ENCODE measurements at regions not wholly inside any gene's neighbourhood (a gene's known extent, or its start where the extent isn't known, plus 50 kb on each side); places are given as distances from the start of the nearest gene placed in this dataset.

- no peaks in the 10 kb centered on the region for H3K27me3 ChIP-seq
- no peak overlapping the region for H3K4me3 ChIP-seq
- H3K4me1 ChIP-seq (ENCODE audit: low read depth): peaks cover 4% of the 10 kb centered on the region
- TF ChIP-seq, protein P1, sequence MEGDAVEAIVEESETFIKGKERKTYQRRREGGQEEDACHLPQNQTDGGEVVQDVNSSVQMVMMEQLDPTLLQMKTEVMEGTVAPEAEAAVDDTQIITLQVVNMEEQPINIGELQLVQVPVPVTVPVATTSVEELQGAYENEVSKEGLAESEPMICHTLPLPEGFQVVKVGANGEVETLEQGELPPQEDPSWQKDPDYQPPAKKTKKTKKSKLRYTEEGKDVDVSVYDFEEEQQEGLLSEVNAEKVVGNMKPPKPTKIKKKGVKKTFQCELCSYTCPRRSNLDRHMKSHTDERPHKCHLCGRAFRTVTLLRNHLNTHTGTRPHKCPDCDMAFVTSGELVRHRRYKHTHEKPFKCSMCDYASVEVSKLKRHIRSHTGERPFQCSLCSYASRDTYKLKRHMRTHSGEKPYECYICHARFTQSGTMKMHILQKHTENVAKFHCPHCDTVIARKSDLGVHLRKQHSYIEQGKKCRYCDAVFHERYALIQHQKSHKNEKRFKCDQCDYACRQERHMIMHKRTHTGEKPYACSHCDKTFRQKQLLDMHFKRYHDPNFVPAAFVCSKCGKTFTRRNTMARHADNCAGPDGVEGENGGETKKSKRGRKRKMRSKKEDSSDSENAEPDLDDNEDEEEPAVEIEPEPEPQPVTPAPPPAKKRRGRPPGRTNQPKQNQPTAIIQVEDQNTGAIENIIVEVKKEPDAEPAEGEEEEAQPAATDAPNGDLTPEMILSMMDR (IDR thresholded peaks at IDR 0.05; ENCODE audit: low read depth, low read length): no peak
- DNase-seq (ENCODE audit: low read depth in 1 of 2, low spot score in 1 of 2): no peak
- H3K27ac ChIP-seq: no peak overlapping the region
- no peaks in the 10 kb centered on the region for H3K36me3 ChIP-seq
- H3K9me3 ChIP-seq (ENCODE audit: low read depth): no peaks in the 10 kb centered on the region
These were observed 69.4 kb upstream of the SSBP2 start for GRCh38 chr5:81820318-81820636.

- peak in 1 of 2 donors; percentile 23 for DNase-seq (ENCODE audit: low read depth in 1 of 2, low spot score in 1 of 2)
- Histone ChIP-seq H3K9me3 (ENCODE audit: low read depth) (no peaks in the 10 kb centered on the region), H3K27me3 (no peaks in the 10 kb centered on the region), H3K36me3 (no peaks in the 10 kb centered on the region), H3K4me1 (ENCODE audit: low read depth) (no peaks in the 10 kb centered on the region), H3K4me3 (no peak overlapping the region), H3K27ac (no peak overlapping the region)
- TF ChIP-seq, protein P1 (IDR thresholded peaks at IDR 0.05; ENCODE audit: low read depth, low read length): no peak
These were observed 68.8 kb upstream of the SSBP2 start for GRCh38 chr5:81819556-81820317.

GRCh38 chr5:81817980-81818379 lies 67.1 kb upstream of the SSBP2 start:
- H3K4me1 ChIP-seq (ENCODE audit: low read depth): no peaks in the 10 kb centered on the region
- H3K36me3 ChIP-seq: no peaks in the 10 kb centered on the region
- DNase-seq (ENCODE audit: low read depth in 1 of 2, low spot score in 1 of 2): no peak
- TF ChIP-seq, protein P1 (IDR thresholded peaks at IDR 0.05; ENCODE audit: low read depth, low read length): no peak
- no peaks in the 10 kb centered on the region for H3K9me3 ChIP-seq (ENCODE audit: low read depth)
- no peak overlapping the region for H3K27ac ChIP-seq
- no peaks in the 10 kb centered on the region for H3K27me3 ChIP-seq
- no peak overlapping the region for H3K4me3 ChIP-seq

DNA sequence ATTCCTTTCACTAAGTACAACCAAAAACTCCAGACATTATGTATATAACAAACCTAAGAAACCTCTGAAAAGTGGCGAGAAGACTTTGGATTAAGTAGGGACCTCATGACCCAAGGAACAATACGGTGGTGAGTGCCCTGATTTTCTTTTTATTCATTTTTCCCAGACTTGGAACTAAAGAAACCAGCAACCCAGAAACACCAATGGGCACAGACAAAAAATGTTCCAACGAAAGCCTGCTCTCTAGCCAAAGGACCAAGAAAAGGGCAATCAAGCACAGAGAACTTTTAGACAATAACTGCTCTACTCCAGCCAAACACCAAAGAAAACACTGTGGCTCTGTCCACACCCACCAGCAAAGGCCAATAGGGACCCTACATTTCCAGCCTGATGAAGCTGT lies 66.2 kb upstream of the SSBP2 start:
- Histone ChIP-seq H3K4me3 (no peak overlapping the region), H3K36me3 (no peaks in the 10 kb centered on the region), H3K27ac (no peak overlapping the region), H3K9me3 (ENCODE audit: low read depth) (no peaks in the 10 kb centered on the region), H3K4me1 (ENCODE audit: low read depth) (no peaks in the 10 kb centered on the region), H3K27me3 (no peaks in the 10 kb centered on the region)
- TF ChIP-seq, protein P1 (IDR thresholded peaks at IDR 0.05; ENCODE audit: low read depth, low read length): no peak
- no peak for DNase-seq (ENCODE audit: low read depth in 1 of 2, low spot score in 1 of 2)

GRCh38 chr5:81815321-81815720 lies 64.4 kb upstream of the SSBP2 start:
- TF ChIP-seq, protein P1 (IDR thresholded peaks at IDR 0.05; ENCODE audit: low read depth, low read length): no peak
- Histone ChIP-seq H3K4me3 (no peak overlapping the region), H3K27me3 (no peaks in the 10 kb centered on the region), H3K9me3 (ENCODE audit: low read depth) (no peaks in the 10 kb centered on the region), H3K4me1 (ENCODE audit: low read depth) (no peaks in the 10 kb centered on the region), H3K36me3 (no peaks in the 10 kb centered on the region), H3K27ac (no peak overlapping the region)
- DNase-seq (ENCODE audit: low read depth in 1 of 2, low spot score in 1 of 2): no peak
